SK-N-SH (cell line): ENCODE measurements at regions not wholly inside any gene's neighbourhood (a gene's known extent, or its start where the extent isn't known, plus 50 kb on each side); places are given as distances from the start of the nearest gene placed in this dataset.

Source experiments
- CTCF ChIA-PET: fragments of 300-600, 350-600 bp; formaldehyde crosslinking; extraction: SDS; loops from one replicate; lab custom pipeline; 2021; lab: Yijun Ruan, JAX
- POLR2A ChIA-PET: fragments of 350-600 bp; sonication (Branson Sonifier 250); formaldehyde crosslinking; extraction: SDS; loops from one replicate; lab custom pipeline; 2020; ENCODE audit warnings: antibody characterized with exemption, inconsistent platforms; lab: Yijun Ruan, JAX
- DNase-seq: peaks from one replicate; pipeline ENCODE4 v3.0.0; 2012
- H2AFZ ChIP-seq: fragments of 200-600 bp; sonication (generic); 2 replicates; pipeline ENCODE4 v1.8.1; 2016; ENCODE audit warnings: antibody characterized with exemption, mild to moderate bottlenecking, low read depth
- H3F3A ChIP-seq: fragments of 200-600 bp; sonication (generic); replicated peaks from 2 replicates; pipeline ENCODE3; 2016; ENCODE audit warnings: antibody characterized with exemption, mild to moderate bottlenecking; ENCODE audit not compliant: insufficient read depth
- H3K27ac ChIP-seq, 2 experiments: fragments of 200-500 bp in 1 of 2; fragments of 200-600 bp in 1 of 2; sonication (Bioruptor generic) in 1 of 2; sonication (generic), shearing (Covaris generic) in 1 of 2; 2 replicates each; pipeline versions ENCODE4 v1.5.1 to v1.6.1; 2014 to 2016; ENCODE audit warnings: low read depth in 2 of 2, inconsistent platforms in 1 of 2, low read length in 1 of 2, mild to moderate bottlenecking in 1 of 2, mixed read lengths in 1 of 2
- H3K27me3 ChIP-seq: fragments of 200-600 bp; sonication (generic), shearing (Covaris generic); 2 replicates; pipeline ENCODE4 v1.6.1; 2016; ENCODE audit warnings: mixed run types; ENCODE audit not compliant: insufficient read depth
- H3K36me3 ChIP-seq, 2 experiments: fragments of 200-500 bp in 1 of 2; fragments of 200-600 bp in 1 of 2; sonication (Bioruptor generic) in 1 of 2; sonication (generic) in 1 of 2; replicated peaks in 1 of 2; 2 replicates each; pipeline versions ENCODE3 to v1.5.1; 2014 to 2016; ENCODE audit warnings: low read length in 1 of 2, mild to moderate bottlenecking in 1 of 2; ENCODE audit not compliant: insufficient read depth in 2 of 2, control insufficient read depth in 1 of 2
- H3K4me1 ChIP-seq, 2 experiments: fragments of 200-500 bp in 1 of 2; fragments of 200-600 bp in 1 of 2; sonication (Bioruptor generic) in 1 of 2; sonication (generic), shearing (Covaris generic) in 1 of 2; 2 replicates each; pipeline versions ENCODE4 v1.5.1 to v1.6.1; 2014 to 2016; ENCODE audit warnings: low read depth in 1 of 2, low read length in 1 of 2, mixed run types in 1 of 2; ENCODE audit not compliant: insufficient read depth in 2 of 2, control insufficient read depth in 1 of 2
- H3K4me2 ChIP-seq: fragments of 200-600 bp; sonication (generic), shearing (Covaris generic); 2 replicates; pipeline ENCODE4 v1.6.1; 2017; ENCODE audit warnings: mixed run types
- H3K4me3 ChIP-seq, 2 experiments: fragments of 200-500 bp in 1 of 2; fragments of 200-600 bp in 1 of 2; sonication (Bioruptor generic) in 1 of 2; sonication (generic), shearing (Covaris generic) in 1 of 2; 2 replicates each; pipeline versions ENCODE4 v1.5.1 to v1.8.1; 2014 to 2016; ENCODE audit warnings: low read depth in 2 of 2, inconsistent platforms in 1 of 2, low read length in 1 of 2, mild to moderate bottlenecking in 1 of 2, mixed read lengths in 1 of 2, moderate library complexity in 1 of 2
- H3K79me2 ChIP-seq: fragments of 200-600 bp; sonication (generic); 2 replicates; pipeline ENCODE4 v1.8.1; 2017; ENCODE audit warnings: mild to moderate bottlenecking; ENCODE audit not compliant: insufficient read depth
- H3K9ac ChIP-seq: fragments of 200-600 bp; sonication (generic); 2 replicates; pipeline ENCODE4 v1.6.1; 2017; ENCODE audit warnings: mixed run types
- H3K9me2 ChIP-seq: fragments of 200-600 bp; sonication (generic); 2 replicates; pipeline ENCODE4 v1.6.1; 2017; ENCODE audit warnings: mixed run types
- H3K9me3 ChIP-seq: fragments of 200-600 bp; sonication (generic); 2 replicates; pipeline ENCODE4 v1.6.1; 2017; ENCODE audit warnings: mixed run types, mild to moderate bottlenecking, moderate library complexity
- H4K20me1 ChIP-seq: fragments of 200-600 bp; sonication (generic); 2 replicates; pipeline ENCODE4 v1.6.1; 2017; ENCODE audit warnings: mild to moderate bottlenecking, mixed run types; ENCODE audit not compliant: insufficient read depth
- ELF1 ChIP-seq: IDR thresholded peaks from 2 replicates; pipeline ENCODE4 v1.4.0; 2012
- EP300 ChIP-seq, 2 experiments: IDR thresholded peaks; 2 replicates each; pipeline versions ENCODE4 v1.4.0 to v1.6.1; 2012; ENCODE audit warnings: borderline replicate concordance in 1 of 2, low read depth in 1 of 2, low read length in 1 of 2
- MEF2A ChIP-seq: IDR thresholded peaks from 2 replicates; pipeline ENCODE4 v1.4.0; 2012; ENCODE audit warnings: low read depth, borderline replicate concordance
- MXI1 ChIP-seq: IDR thresholded peaks from 2 replicates; pipeline ENCODE4 v1.6.1; 2012; ENCODE audit warnings: mild to moderate bottlenecking, low read depth, low read length, improper control_type of control experiment
- POLR2AphosphoS5 ChIP-seq: IDR thresholded peaks from 2 replicates; pipeline ENCODE4 v1.6.1; 2012; ENCODE audit warnings: low read depth, low read length
- RFX5 ChIP-seq: IDR thresholded peaks from 2 replicates; pipeline ENCODE4 v1.6.1; 2012; ENCODE audit warnings: mild to moderate bottlenecking, improper control_type of control experiment, low read length
- SMC3 ChIP-seq: IDR thresholded peaks from 2 replicates; pipeline ENCODE4 v1.6.1; 2012; ENCODE audit warnings: low read depth, low read length, improper control_type of control experiment
- USF1 ChIP-seq: IDR thresholded peaks from 2 replicates; pipeline ENCODE4 v1.4.0; 2012; ENCODE audit warnings: low read depth, borderline replicate concordance
- ZBTB33 ChIP-seq: IDR thresholded peaks from 2 replicates; pipeline ENCODE4 v1.4.0; 2012; ENCODE audit warnings: low read depth, borderline replicate concordance
- WGBS: methylation state at CpG from one replicate; pipeline ENCODE4 v1.1.6; 2017; ENCODE audit warnings: low lambda C conversion rate; 5-methylcytosine and 5-hydroxymethylcytosine counted together

GRCh38 chr14:103216857-103217256, 93.6 kb downstream of the TNFAIP2 start:
- WGBS: 64% methylated on average over 5 of the region's 5 CpGs
- Histone ChIP-seq H3K9me3 (no peaks in the 10 kb centered on the region), H3K4me3 (no peak overlapping the region), H3K9ac (no peak overlapping the region), H3K36me3 (no peaks in the 10 kb centered on the region), H4K20me1 (no peaks in the 10 kb centered on the region), H3K9me2 (no peaks in the 10 kb centered on the region), H3K27me3 (no peaks in the 10 kb centered on the region), H2AFZ (no peak overlapping the region), H3K79me2 (no peaks in the 10 kb centered on the region), H3K4me1 (no peaks in the 10 kb centered on the region), H3F3A (no peaks in the 10 kb centered on the region), H3K4me2 (no peak overlapping the region)
- POLR2A ChIA-PET: no interaction called here
- DNase-seq: no peak
- CTCF ChIA-PET: interaction anchor here (1.2 to 2.1 kb wide), 2 partner anchors 16 to 75 kb away, joined by 4 to 6 read pairs; no protein-coding TSS in a partner anchor
- TF ChIP-seq RFX5 (no peak), MEF2A (no peak), ELF1 (no peak), ZBTB33 (no peak), MXI1 (no peak)
- TF ChIP-seq, all 33 proteins: peak for 0
- H3K27ac ChIP-seq: no peak overlapping the region

- ChIA-PET CTCF (interaction anchor here (1.2 to 2.1 kb wide), 3 partner anchors 15 to 113 kb away, joined by 4 to 6 read pairs (median 4); no protein-coding TSS in a partner anchor), POLR2A (no interaction called here)
- TF ChIP-seq POLR2AphosphoS5 (no peak), USF1 (no peak), EP300 (IDR thresholded peaks at IDR 0.05; ENCODE audit: borderline replicate concordance in 1 of 2, low read depth in 1 of 2, low read length in 1 of 2) (no peak), ELF1 (no peak), SMC3 (no peak)
- DNase-seq: no peak
- Histone ChIP-seq H3K36me3 (no peaks in the 10 kb centered on the region), H3K4me1 (no peaks in the 10 kb centered on the region), H3K27ac (no peak overlapping the region), H4K20me1 (no peaks in the 10 kb centered on the region), H3K4me3 (no peak overlapping the region), H3K27me3 (no peaks in the 10 kb centered on the region), H2AFZ (no peak overlapping the region), H3K4me2 (no peak overlapping the region), H3K79me2 (no peaks in the 10 kb centered on the region), H3K9me2 (no peaks in the 10 kb centered on the region), H3F3A (no peaks in the 10 kb centered on the region), H3K9ac (no peak overlapping the region), H3K9me3 (no peaks in the 10 kb centered on the region)
- WGBS: 100% methylated on average over 1 of the region's 1 CpG
These were observed 94.3 kb downstream of the TNFAIP2 start for GRCh38 chr14:103217538-103217937.
